Mesendoderm (in vitro differentiated cells): ENCODE measurements at regions not wholly inside any gene's neighbourhood (a gene's known extent, or its start where the extent isn't known, plus 50 kb on each side); places are given as distances from the start of the nearest gene placed in this dataset.
"Not testable (repeated sequence)": the region's sequence is repeated elsewhere in the genome, so short reads cannot be mapped to it uniquely, and the experiment has no call there.

Experiments
- DNase-seq: peaks from one replicate; pipeline ENCODE4 v3.0.0; 2013
- H2AK5ac ChIP-seq: 2 replicates; pipeline ENCODE4 v1.6.1; 2013; ENCODE audit warnings: low read length, inconsistent platforms
- H2BK120ac ChIP-seq: 2 replicates; pipeline ENCODE4 v1.6.1; 2013; ENCODE audit warnings: low read depth, mild to moderate bottlenecking, low read length, moderate library complexity, mixed read lengths
- H2BK15ac ChIP-seq: replicated peaks from 2 replicates; pipeline ENCODE4 v1.6.1; 2013; ENCODE audit warnings: low read depth, mild to moderate bottlenecking, moderate library complexity
- H2BK5ac ChIP-seq: 2 replicates; pipeline ENCODE4 v1.6.1; 2013; ENCODE audit warnings: low read length, inconsistent platforms
- H3K18ac ChIP-seq: 2 replicates; pipeline ENCODE4 v1.6.1; 2013; ENCODE audit warnings: mild to moderate bottlenecking, low read length, mixed read lengths
- H3K23ac ChIP-seq: one replicate; pipeline ENCODE4 v1.6.1; 2013; ENCODE audit warnings: low read length
- H3K27ac ChIP-seq: 2 replicates; pipeline ENCODE4 v1.5.1; 2013; ENCODE audit warnings: low read depth, mild to moderate bottlenecking, inconsistent platforms, low read length, moderate library complexity
- H3K27me3 ChIP-seq: 2 replicates; pipeline ENCODE4 v1.6.1; 2013; ENCODE audit warnings: low read length, control low read depth, mild to moderate bottlenecking, inconsistent platforms; ENCODE audit not compliant: insufficient read depth, poor library complexity
- H3K36me3 ChIP-seq: 2 replicates; pipeline ENCODE4 v1.6.1; 2013; ENCODE audit warnings: low read length, inconsistent platforms; ENCODE audit not compliant: control insufficient read depth, insufficient read depth
- H3K4ac ChIP-seq: one replicate; pipeline ENCODE4 v1.6.1; 2013; ENCODE audit warnings: low read depth, mild to moderate bottlenecking, low read length, moderate library complexity
- H3K4me1 ChIP-seq: 2 replicates; pipeline ENCODE4 v1.6.1; 2013; ENCODE audit warnings: low read depth, low read length, inconsistent platforms; ENCODE audit not compliant: control insufficient read depth
- H3K4me2 ChIP-seq: 2 replicates; pipeline ENCODE4 v1.6.1; 2013; ENCODE audit warnings: low read length
- H3K4me3 ChIP-seq: 2 replicates; pipeline ENCODE4 v1.5.1; 2013; ENCODE audit warnings: mild to moderate bottlenecking, low read length
- H3K56ac ChIP-seq: one replicate; pipeline ENCODE4 v1.6.1; 2013; ENCODE audit warnings: low read length
- H3K79me1 ChIP-seq: 2 replicates; pipeline ENCODE4 v1.6.1; 2013; ENCODE audit warnings: low read length, inconsistent platforms
- H3K79me2 ChIP-seq: 2 replicates; pipeline ENCODE4 v1.6.1; 2013; ENCODE audit warnings: mild to moderate bottlenecking, low read length; ENCODE audit not compliant: control insufficient read depth, insufficient read depth
- H3K9ac ChIP-seq: 2 replicates; pipeline ENCODE4 v1.6.1; 2013; ENCODE audit warnings: low read length, inconsistent platforms
- H4K5ac ChIP-seq: one replicate; pipeline ENCODE4 v1.6.1; 2013; ENCODE audit warnings: low read length
- H4K8ac ChIP-seq: one replicate; pipeline ENCODE4 v1.6.1; 2013; ENCODE audit warnings: low read depth, mild to moderate bottlenecking, control low read depth, low read length, moderate library complexity
- WGBS: extraction: QIAGEN DNeasy Blood & Tissue Kit; methylation state at CpG from one replicate; pipeline ENCODE4 v1.1.7; 2013; ENCODE audit warnings: low lambda C conversion rate, missing lambda C conversion rate; ENCODE audit not compliant: insufficient coverage; ENCODE audit errors: extremely low coverage; 5-methylcytosine and 5-hydroxymethylcytosine counted together

DNA sequence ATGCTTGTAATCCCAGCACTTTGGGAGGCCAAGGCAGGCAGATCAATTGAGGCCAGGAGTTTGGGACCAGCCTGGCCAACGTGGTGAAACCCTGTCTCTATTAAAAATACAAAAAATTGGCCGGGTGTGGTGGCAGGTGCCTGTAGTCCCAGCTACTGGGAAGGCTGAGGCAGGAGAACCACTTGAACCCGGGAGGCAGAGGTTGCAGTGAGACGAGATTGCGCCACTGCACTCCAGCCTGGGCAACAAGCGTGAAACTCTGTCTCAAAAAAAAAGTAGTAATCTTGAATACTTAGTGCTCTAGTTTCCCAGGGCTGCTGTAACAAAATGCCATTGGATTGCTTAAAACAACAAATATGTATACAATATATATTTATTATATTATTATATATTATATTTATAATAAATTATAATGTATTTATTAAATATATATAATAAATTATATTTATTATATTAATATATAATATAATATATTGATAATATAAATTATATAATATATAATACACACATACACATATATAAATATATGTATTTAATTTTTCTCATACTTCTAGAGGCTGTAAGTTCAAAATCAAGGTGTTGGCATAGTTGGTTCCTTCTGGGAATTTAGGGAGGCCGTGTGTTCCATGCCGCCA is 71.5 kb upstream of the HIVEP1 start:
- not testable (repeated sequence) for H3K23ac ChIP-seq, H2BK15ac ChIP-seq, H3K4ac ChIP-seq, H3K18ac ChIP-seq, H3K4me3 ChIP-seq, H3K27ac ChIP-seq, DNase-seq, H4K8ac ChIP-seq, H3K79me1 ChIP-seq, H3K4me1 ChIP-seq, H3K56ac ChIP-seq, H3K36me3 ChIP-seq, H2AK5ac ChIP-seq, H4K5ac ChIP-seq, H2BK5ac ChIP-seq, H3K27me3 ChIP-seq, H2BK120ac ChIP-seq, H3K79me2 ChIP-seq, H3K9ac ChIP-seq, H3K4me2 ChIP-seq
- no CpG with 5 or more reads among the region's 8 CpGs for WGBS

DNA sequence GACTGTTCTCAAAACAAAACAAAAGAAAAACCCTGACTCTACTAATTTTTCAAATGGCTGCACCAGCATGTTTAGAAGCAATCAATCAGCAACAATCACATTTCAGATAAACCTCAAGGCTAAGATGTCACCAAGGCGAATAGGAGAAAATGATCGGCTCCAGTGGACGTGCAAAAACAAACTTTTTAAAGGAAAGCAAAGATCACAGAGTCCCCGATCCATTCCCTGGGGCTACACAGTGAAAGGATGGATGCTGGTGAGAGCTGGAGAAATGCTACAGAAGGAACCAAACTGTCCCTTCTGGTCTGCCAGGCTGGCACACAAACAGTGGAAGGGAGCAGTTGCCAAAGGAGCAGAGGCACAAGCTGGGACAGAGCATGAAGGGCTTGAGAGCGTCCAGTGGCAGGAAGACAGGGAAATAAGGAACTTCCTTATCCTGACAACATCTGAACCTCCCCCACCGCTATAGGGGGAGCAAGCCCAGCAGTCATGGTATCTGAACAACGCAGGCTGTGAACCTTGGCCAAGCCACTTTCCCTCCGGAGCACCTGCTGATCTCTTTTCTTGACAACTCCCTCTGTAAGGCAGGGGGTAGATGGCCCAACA is 73.7 kb upstream of the HIVEP1 start:
- Histone ChIP-seq H4K5ac (no peak overlapping the region), H3K4ac (no peak overlapping the region), H3K79me1 (no peaks in the 10 kb centered on the region), H2BK15ac (no peak overlapping the region), H3K36me3 (no peaks in the 10 kb centered on the region), H3K56ac (no peak overlapping the region), H3K9ac (no peak overlapping the region), H2BK120ac (no peak overlapping the region), H3K23ac (no peak overlapping the region), H3K4me2 (no peak overlapping the region), H3K79me2 (no peaks in the 10 kb centered on the region), H3K27ac (no peak overlapping the region), H3K4me1 (no peaks in the 10 kb centered on the region), H3K27me3 (no peaks in the 10 kb centered on the region), H3K4me3 (no peak overlapping the region), H2BK5ac (no peak overlapping the region), H2AK5ac (no peak overlapping the region), H3K18ac (no peak overlapping the region), H4K8ac (no peak overlapping the region)
- no CpG with 5 or more reads among the region's 8 CpGs for WGBS
- DNase-seq: peak; percentile 64

DNA sequence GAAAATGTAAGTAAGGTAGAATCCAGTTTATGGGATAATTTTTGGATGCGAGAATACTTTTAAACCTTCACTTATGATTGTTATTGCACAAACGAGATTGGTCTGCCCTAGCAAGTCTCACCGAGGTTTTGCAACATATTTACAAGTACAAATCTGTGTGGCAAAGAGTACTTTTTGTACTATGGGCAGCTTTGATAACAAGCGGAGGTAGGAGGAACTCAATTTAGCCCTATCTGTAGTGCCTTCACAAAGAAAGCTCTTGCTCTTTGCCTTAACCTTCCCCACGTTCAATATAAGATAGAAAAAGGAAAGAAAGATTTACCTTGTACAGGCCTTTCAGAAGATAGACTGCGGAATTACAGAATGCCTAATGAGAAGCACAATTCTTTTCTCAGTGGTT is 77.5 kb upstream of the HIVEP1 start:
- Histone ChIP-seq H3K4me2 (no peak overlapping the region), H4K8ac (no peak overlapping the region), H3K56ac (no peak overlapping the region)

DNA sequence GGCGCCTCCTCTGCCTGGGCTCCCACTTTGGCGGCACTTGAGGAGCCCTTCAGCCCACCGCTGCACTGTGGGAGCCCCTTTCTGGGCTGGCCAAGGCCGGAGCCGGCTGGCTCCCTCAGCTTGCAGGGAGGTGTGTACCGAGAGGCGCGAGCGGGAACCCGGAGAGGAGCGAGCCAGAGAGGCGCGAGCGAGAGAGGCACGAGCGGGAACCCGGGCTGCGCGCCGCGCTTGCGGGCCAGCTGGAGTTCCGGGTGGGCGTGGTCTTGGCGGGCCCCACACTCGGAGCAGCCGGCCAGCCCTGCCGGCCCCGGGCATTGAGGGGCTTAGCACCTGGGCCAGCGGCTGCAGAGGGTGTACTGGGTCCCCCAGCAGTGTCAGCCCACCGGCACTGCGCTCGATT is 79.2 kb upstream of the HIVEP1 start:
- H3K23ac ChIP-seq, DNase-seq, H3K79me1 ChIP-seq, H3K18ac ChIP-seq, H3K4ac ChIP-seq, H3K9ac ChIP-seq, H3K56ac ChIP-seq, H3K36me3 ChIP-seq, H2BK15ac ChIP-seq, H3K79me2 ChIP-seq, H3K27me3 ChIP-seq, H4K8ac ChIP-seq, H3K4me1 ChIP-seq, H3K27ac ChIP-seq, H3K4me2 ChIP-seq, H2BK120ac ChIP-seq, H2AK5ac ChIP-seq, H2BK5ac ChIP-seq, H4K5ac ChIP-seq, H3K4me3 ChIP-seq: not testable (repeated sequence)
- WGBS: no CpG with 5 or more reads among the region's 33 CpGs

More for the DNA sequence above, 77.5 kb upstream of the HIVEP1 start:
- H2BK5ac ChIP-seq: no peak overlapping the region
- H3K4me3 ChIP-seq: no peak overlapping the region
- H3K36me3 ChIP-seq: no peaks in the 10 kb centered on the region
- H2BK120ac ChIP-seq: no peak overlapping the region
- H3K79me2 ChIP-seq: no peaks in the 10 kb centered on the region
- H3K9ac ChIP-seq: no peak overlapping the region
- no peak overlapping the region for H3K18ac ChIP-seq
- no peak overlapping the region for H4K5ac ChIP-seq
- no peak overlapping the region for H3K27ac ChIP-seq
- H3K4me1 ChIP-seq: no peaks in the 10 kb centered on the region
- WGBS: no CpG with 5 or more reads among the region's 6 CpGs
- DNase-seq: no peak
- H3K27me3 ChIP-seq: no peaks in the 10 kb centered on the region
- no peak overlapping the region for H2AK5ac ChIP-seq
- H3K23ac ChIP-seq: no peak overlapping the region
- no peak overlapping the region for H2BK15ac ChIP-seq
- no peaks in the 10 kb centered on the region for H3K79me1 ChIP-seq
- no peak overlapping the region for H3K4ac ChIP-seq

DNA sequence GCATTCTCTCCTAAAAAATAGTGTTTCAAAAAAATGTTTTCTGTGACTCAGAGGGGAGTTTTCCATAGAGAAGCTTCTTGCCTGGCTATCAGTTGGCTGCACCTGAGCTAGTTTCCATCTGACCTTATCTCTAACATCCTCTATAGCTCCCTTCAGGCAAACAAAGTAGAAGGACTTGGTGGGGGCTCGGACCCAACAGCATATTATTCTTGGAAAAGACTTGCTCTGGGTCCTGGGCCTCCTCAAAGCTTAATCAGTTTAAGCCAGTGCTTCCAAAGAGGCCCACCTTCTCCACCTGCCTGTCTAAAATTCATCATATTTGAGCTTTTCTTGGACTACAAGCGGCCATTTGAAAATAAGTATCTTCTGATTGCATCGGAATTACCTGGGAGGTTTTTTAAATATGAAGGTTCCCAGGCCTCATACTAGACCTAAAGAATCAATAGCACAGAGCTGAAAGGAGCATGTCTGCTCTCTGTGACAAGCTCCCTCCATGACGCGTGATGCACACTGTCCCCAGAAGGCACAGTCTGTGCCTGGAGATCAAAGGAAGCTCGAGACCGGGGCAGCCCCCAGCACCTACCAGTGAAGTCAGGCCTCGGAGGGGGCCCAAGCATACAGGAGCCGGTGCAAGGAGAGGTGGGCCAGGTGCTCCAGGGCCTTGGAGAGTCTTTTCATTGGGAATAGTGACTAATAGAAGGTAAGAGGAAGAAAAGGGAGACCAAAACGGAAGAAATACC is 80.6 kb upstream of the HIVEP1 start:
- H2BK120ac ChIP-seq: no peak overlapping the region
- no peak overlapping the region for H3K56ac ChIP-seq
- H4K8ac ChIP-seq: no peak overlapping the region
- H3K36me3 ChIP-seq: no peaks in the 10 kb centered on the region
- H3K4me3 ChIP-seq: no peak overlapping the region
- H3K27ac ChIP-seq: no peak overlapping the region
- no peaks in the 10 kb centered on the region for H3K79me1 ChIP-seq
- no peak overlapping the region for H3K18ac ChIP-seq
- H3K4ac ChIP-seq: no peak overlapping the region
- H3K4me2 ChIP-seq: no peak overlapping the region
- H2AK5ac ChIP-seq: no peak overlapping the region
- no peak overlapping the region for H4K5ac ChIP-seq
- H3K9ac ChIP-seq: no peak overlapping the region
- no CpG with 5 or more reads among the region's 10 CpGs for WGBS
- H3K79me2 ChIP-seq: no peaks in the 10 kb centered on the region
- no peak for DNase-seq
- H3K27me3 ChIP-seq: no peaks in the 10 kb centered on the region
- no peaks in the 10 kb centered on the region for H3K4me1 ChIP-seq
- H3K23ac ChIP-seq: no peak overlapping the region
- no peak overlapping the region for H2BK5ac ChIP-seq
- H2BK15ac ChIP-seq: no peak overlapping the region
